HG02571 (cell line): ENCODE measurements at regions not wholly inside any gene's neighbourhood (a gene's known extent, or its start where the extent isn't known, plus 50 kb on each side); places are given as distances from the start of the nearest gene placed in this dataset.
A peak's percentile ranks its signal among the peaks of the same experiment; 100 is the strongest.

Source experiments
- ATAC-seq: cut with Tn5 transposase; IDR thresholded peaks from one replicate; pipeline ENCODE4 v1.9.1; 2021; ENCODE audit warnings: mild to moderate bottlenecking, moderate library complexity; ENCODE audit not compliant: unreplicated experiment

GRCh38 chr3:193844472-193844871 is 251.5 kb downstream of the OPA1 start:
- no peak for ATAC-seq

- ATAC-seq, result no peak
Measured at GRCh38 chr3:193845144-193845543, 252.1 kb downstream of the OPA1 start.

- ATAC-seq, result no peak
Measured at GRCh38 chr3:193846569-193846968, 253.6 kb downstream of the OPA1 start.

- no peak for ATAC-seq
Measured at GRCh38 chr3:193847402-193847801, 254.4 kb downstream of the OPA1 start.

GRCh38 chr3:193848547-193848946 is 255.5 kb downstream of the OPA1 start:
- no peak for ATAC-seq

GRCh38 chr3:193850084-193850619 is 257.1 kb downstream of the OPA1 start:
- no peak for ATAC-seq

GRCh38 chr3:193851428-193851847 is 258.4 kb downstream of the OPA1 start:
- ATAC-seq, result no peak

- no peak for ATAC-seq
Measured at GRCh38 chr3:193851941-193852674, 259.1 kb downstream of the OPA1 start.

- ATAC-seq, result no peak
Measured at GRCh38 chr3:193852901-193853300, 259.9 kb downstream of the OPA1 start.

GRCh38 chr3:193853511-193854219 is 260.7 kb downstream of the OPA1 start:
- ATAC-seq, result no peak

GRCh38 chr3:193857996-193858395 is 265.0 kb downstream of the OPA1 start:
- ATAC-seq, result no peak

GRCh38 chr3:193859195-193859594 is 266.2 kb downstream of the OPA1 start:
- ATAC-seq, result no peak

- no peak for ATAC-seq
Measured at GRCh38 chr3:193861012-193861411, 268.0 kb downstream of the OPA1 start.

GRCh38 chr3:193862843-193863242 is 269.8 kb downstream of the OPA1 start:
- no peak for ATAC-seq

- no peak for ATAC-seq
Measured at GRCh38 chr3:193863657-193864357, 270.8 kb downstream of the OPA1 start.

- ATAC-seq, result peak; percentile 76
Measured at GRCh38 chr3:193865339-193865738, 270.6 kb upstream of the HES1 start.

- no peak for ATAC-seq
Measured at GRCh38 chr3:193865896-193866480, 270.0 kb upstream of the HES1 start.

- ATAC-seq, result no peak
Measured at GRCh38 chr3:193868590-193868989, 267.4 kb upstream of the HES1 start.

GRCh38 chr3:193869221-193870201 is 266.4 kb upstream of the HES1 start:
- ATAC-seq, result no peak
